KMS-11 (cell line): ENCODE measurements at regions not wholly inside any gene's neighbourhood (a gene's known extent, or its start where the extent isn't known, plus 50 kb on each side); places are given as distances from the start of the nearest gene placed in this dataset.

Experiments used
- H2AFZ ChIP-seq: fragments of 200-600 bp; sonication (generic); 2 replicates; pipeline ENCODE4 v1.6.1; 2016; ENCODE audit warnings: antibody characterized with exemption, mixed run types, low read depth
- H3K27ac ChIP-seq: fragments of 200-600 bp; sonication (generic); 2 replicates; pipeline ENCODE4 v1.6.1; 2016; ENCODE audit warnings: mild to moderate bottlenecking, mixed run types
- H3K27me3 ChIP-seq: fragments of 200-600 bp; sonication (generic); 2 replicates; pipeline ENCODE4 v1.6.1; 2017; ENCODE audit warnings: mild to moderate bottlenecking, low read depth, mixed run types, moderate library complexity; ENCODE audit not compliant: insufficient read depth
- H3K36me3 ChIP-seq: fragments of 200-600 bp; sonication (generic); 2 replicates; pipeline ENCODE4 v1.6.1; 2017; ENCODE audit warnings: mild to moderate bottlenecking, mixed run types; ENCODE audit not compliant: insufficient read depth
- H3K4me1 ChIP-seq: fragments of 200-600 bp; sonication (generic); 2 replicates; pipeline ENCODE4 v1.6.1; 2016; ENCODE audit warnings: mild to moderate bottlenecking, low read depth, mixed run types; ENCODE audit not compliant: poor library complexity, severe bottlenecking
- H3K4me2 ChIP-seq: fragments of 200-600 bp; sonication (generic); 2 replicates; pipeline ENCODE4 v1.7.0; 2016; ENCODE audit warnings: mild to moderate bottlenecking, mixed run types
- H3K4me3 ChIP-seq: fragments of 200-600 bp; sonication (generic); IDR thresholded peaks from 2 replicates; pipeline ENCODE4 v1.6.1; 2017; ENCODE audit warnings: low read depth, low read length, mixed read lengths; ENCODE audit not compliant: insufficient read depth
- H3K79me2 ChIP-seq: fragments of 200-600 bp; sonication (generic); 2 replicates; pipeline ENCODE4 v1.6.1; 2016; ENCODE audit warnings: low read depth, mixed run types; ENCODE audit not compliant: insufficient read depth
- H3K9ac ChIP-seq: fragments of 200-600 bp; sonication (generic); 2 replicates; pipeline ENCODE4 v1.6.1; 2016; ENCODE audit warnings: mild to moderate bottlenecking, mixed run types
- H4K20me1 ChIP-seq: fragments of 200-600 bp; sonication (generic); 2 replicates; pipeline ENCODE4 v1.6.1; 2016; ENCODE audit warnings: mild to moderate bottlenecking, mixed run types; ENCODE audit not compliant: insufficient read depth
- TF ChIP-seq, protein P1 (sequence below): fragments of 200-600 bp; sonication (generic); conservative IDR thresholded peaks from 2 replicates; pipeline ENCODE4 v1.6.1; 2017; ENCODE audit warnings: low read depth, mild to moderate bottlenecking, antibody characterized with exemption, low read length, moderate library complexity, mixed read lengths

- TF ChIP-seq, protein P1, sequence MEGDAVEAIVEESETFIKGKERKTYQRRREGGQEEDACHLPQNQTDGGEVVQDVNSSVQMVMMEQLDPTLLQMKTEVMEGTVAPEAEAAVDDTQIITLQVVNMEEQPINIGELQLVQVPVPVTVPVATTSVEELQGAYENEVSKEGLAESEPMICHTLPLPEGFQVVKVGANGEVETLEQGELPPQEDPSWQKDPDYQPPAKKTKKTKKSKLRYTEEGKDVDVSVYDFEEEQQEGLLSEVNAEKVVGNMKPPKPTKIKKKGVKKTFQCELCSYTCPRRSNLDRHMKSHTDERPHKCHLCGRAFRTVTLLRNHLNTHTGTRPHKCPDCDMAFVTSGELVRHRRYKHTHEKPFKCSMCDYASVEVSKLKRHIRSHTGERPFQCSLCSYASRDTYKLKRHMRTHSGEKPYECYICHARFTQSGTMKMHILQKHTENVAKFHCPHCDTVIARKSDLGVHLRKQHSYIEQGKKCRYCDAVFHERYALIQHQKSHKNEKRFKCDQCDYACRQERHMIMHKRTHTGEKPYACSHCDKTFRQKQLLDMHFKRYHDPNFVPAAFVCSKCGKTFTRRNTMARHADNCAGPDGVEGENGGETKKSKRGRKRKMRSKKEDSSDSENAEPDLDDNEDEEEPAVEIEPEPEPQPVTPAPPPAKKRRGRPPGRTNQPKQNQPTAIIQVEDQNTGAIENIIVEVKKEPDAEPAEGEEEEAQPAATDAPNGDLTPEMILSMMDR, result no peak
These were observed 875.5 kb upstream of the FAM98A start for GRCh38 chr2:34474646-34475045.

DNA sequence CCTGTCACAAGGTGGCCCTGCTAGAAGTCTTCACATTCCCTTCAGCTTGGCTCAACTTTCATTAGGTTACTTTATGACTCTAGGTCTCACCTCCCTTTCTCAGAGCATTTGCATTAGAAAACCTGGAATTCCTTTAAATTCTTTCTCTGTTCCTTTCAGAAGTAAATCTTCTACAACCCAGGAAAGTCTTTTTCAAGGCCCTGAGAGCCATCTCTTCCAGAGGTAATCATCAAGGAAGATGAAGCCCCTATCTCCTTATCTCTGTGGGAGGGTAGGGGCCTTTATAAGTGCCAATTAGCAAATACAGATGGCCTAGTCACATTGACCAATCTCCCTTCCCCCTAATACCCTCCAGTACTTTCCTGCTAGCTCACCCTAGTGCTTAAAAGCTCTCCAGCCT is 848.0 kb upstream of the FAM98A start:
- no peaks in the 10 kb centered on the region for H3K4me1 ChIP-seq
- H3K4me2 ChIP-seq, result no peak overlapping the region
- H3K36me3 ChIP-seq, result no peaks in the 10 kb centered on the region
- H3K27me3 ChIP-seq, result no peaks in the 10 kb centered on the region
- H2AFZ ChIP-seq, result no peak overlapping the region
- no peaks in the 10 kb centered on the region for H3K79me2 ChIP-seq
- TF ChIP-seq, protein P1, result no peak
- H4K20me1 ChIP-seq, result no peaks in the 10 kb centered on the region
- H3K27ac ChIP-seq, result no peak overlapping the region
- H3K9ac ChIP-seq, result no peak overlapping the region
- no peak overlapping the region for H3K4me3 ChIP-seq

More at GRCh38 chr2:34474646-34475045, 875.5 kb upstream of the FAM98A start:
- H3K27ac ChIP-seq, result no peak overlapping the region
- no peak overlapping the region for H3K4me2 ChIP-seq
- no peaks in the 10 kb centered on the region for H4K20me1 ChIP-seq
- no peaks in the 10 kb centered on the region for H3K36me3 ChIP-seq
- H3K4me3 ChIP-seq, result no peak overlapping the region
- no peak overlapping the region for H2AFZ ChIP-seq
- H3K79me2 ChIP-seq, result no peaks in the 10 kb centered on the region
- no peaks in the 10 kb centered on the region for H3K27me3 ChIP-seq
- no peaks in the 10 kb centered on the region for H3K4me1 ChIP-seq
- no peak overlapping the region for H3K9ac ChIP-seq

- H4K20me1 ChIP-seq, result no peaks in the 10 kb centered on the region
- no peaks in the 10 kb centered on the region for H3K36me3 ChIP-seq
- no peaks in the 10 kb centered on the region for H3K4me1 ChIP-seq
- no peak overlapping the region for H3K4me3 ChIP-seq
- TF ChIP-seq, protein P1, result no peak
- no peaks in the 10 kb centered on the region for H3K27me3 ChIP-seq
- no peak overlapping the region for H2AFZ ChIP-seq
- no peak overlapping the region for H3K27ac ChIP-seq
- H3K79me2 ChIP-seq, result no peaks in the 10 kb centered on the region
- no peak overlapping the region for H3K4me2 ChIP-seq
- no peak overlapping the region for H3K9ac ChIP-seq
These were observed 824.2 kb upstream of the FAM98A start for GRCh38 chr2:34423301-34423700.

- TF ChIP-seq, protein P1, result no peak
- no peak overlapping the region for H3K9ac ChIP-seq
- no peak overlapping the region for H3K4me3 ChIP-seq
- no peak overlapping the region for H3K27ac ChIP-seq
- H3K4me1 ChIP-seq, result no peaks in the 10 kb centered on the region
- no peak overlapping the region for H2AFZ ChIP-seq
- H4K20me1 ChIP-seq, result no peaks in the 10 kb centered on the region
- H3K79me2 ChIP-seq, result no peaks in the 10 kb centered on the region
- H3K36me3 ChIP-seq, result no peaks in the 10 kb centered on the region
- no peaks in the 10 kb centered on the region for H3K27me3 ChIP-seq
- H3K4me2 ChIP-seq, result no peak overlapping the region
These were observed 820.8 kb upstream of the FAM98A start for GRCh38 chr2:34419856-34420255.
